ENCODE measurements at regions not wholly inside any gene's neighbourhood (a gene's known extent, or its start where the extent isn't known, plus 50 kb on each side); places are given as distances from the start of the nearest gene placed in this dataset.

- no peak for DNase-seq (ENCODE audit: low read depth, low spot score)
- in situ Hi-C loops (cut with HindIII; ENCODE audit: low sequenced_read_pairs) = no loop called here
- no peak for TF ChIP-seq CTCF (IDR thresholded peaks at IDR 0.05; ENCODE audit: low read depth, low read length)
- no peak overlapping the region for H3K4me3 ChIP-seq (ENCODE audit: low read depth, low read length)
These were observed 143.8 kb upstream of the RARB start for GRCh38 chr3:25284249-25284648.

GRCh38 chr3:25287291-25287884 is 140.7 kb upstream of the RARB start:
- in situ Hi-C loops (cut with HindIII; ENCODE audit: low sequenced_read_pairs) = no loop called here
- DNase-seq (ENCODE audit: low read depth, low spot score) = no peak
- H3K4me3 ChIP-seq (ENCODE audit: low read depth, low read length) = no peak overlapping the region
- TF ChIP-seq CTCF (IDR thresholded peaks at IDR 0.05; ENCODE audit: low read depth, low read length) = no peak

- no peak for DNase-seq (ENCODE audit: low read depth, low spot score)
- no peak for TF ChIP-seq CTCF (IDR thresholded peaks at IDR 0.05; ENCODE audit: low read depth, low read length)
- no peak overlapping the region for H3K4me3 ChIP-seq (ENCODE audit: low read depth, low read length)
- in situ Hi-C loops (cut with HindIII; ENCODE audit: low sequenced_read_pairs) = no loop called here
These were observed 139.7 kb upstream of the RARB start for GRCh38 chr3:25288413-25288812.

- DNase-seq (ENCODE audit: low read depth, low spot score) = no peak
- TF ChIP-seq CTCF (IDR thresholded peaks at IDR 0.05; ENCODE audit: low read depth, low read length) = no peak
- in situ Hi-C loops (cut with HindIII; ENCODE audit: low sequenced_read_pairs) = no loop called here
- no peak overlapping the region for H3K4me3 ChIP-seq (ENCODE audit: low read depth, low read length)
These were observed 138.9 kb upstream of the RARB start for GRCh38 chr3:25289156-25289555.

- in situ Hi-C loops (cut with HindIII; ENCODE audit: low sequenced_read_pairs) = no loop called here
- H3K4me3 ChIP-seq (ENCODE audit: low read depth, low read length) = no peak overlapping the region
- no peak for DNase-seq (ENCODE audit: low read depth, low spot score)
- no peak for TF ChIP-seq CTCF (IDR thresholded peaks at IDR 0.05; ENCODE audit: low read depth, low read length)
These were observed 138.4 kb upstream of the RARB start for GRCh38 chr3:25289663-25290062.

GRCh38 chr3:25291481-25291905 is 136.6 kb upstream of the RARB start:
- in situ Hi-C loops (cut with HindIII; ENCODE audit: low sequenced_read_pairs) = no loop called here
- no peak overlapping the region for H3K4me3 ChIP-seq (ENCODE audit: low read depth, low read length)
- DNase-seq (ENCODE audit: low read depth, low spot score) = no peak
- TF ChIP-seq CTCF (IDR thresholded peaks at IDR 0.05; ENCODE audit: low read depth, low read length) = no peak

- no peak for TF ChIP-seq CTCF (IDR thresholded peaks at IDR 0.05; ENCODE audit: low read depth, low read length)
- in situ Hi-C loops (cut with HindIII; ENCODE audit: low sequenced_read_pairs) = no loop called here
- no peak for DNase-seq (ENCODE audit: low read depth, low spot score)
- no peak overlapping the region for H3K4me3 ChIP-seq (ENCODE audit: low read depth, low read length)
These were observed 136.0 kb upstream of the RARB start for GRCh38 chr3:25292036-25292435.

Measured in astrocyte of the spinal cord (primary cell).